Transverse colon (tissue), 4 donors: ENCODE measurements at regions not wholly inside any gene's neighbourhood (a gene's known extent, or its start where the extent isn't known, plus 50 kb on each side); places are given as distances from the start of the nearest gene placed in this dataset.
"Not testable (repeated sequence)": the region's sequence is repeated elsewhere in the genome, so short reads cannot be mapped to it uniquely, and the experiment has no call there.

Experiments
- DNase-seq: peaks from one replicate; pipeline ENCODE4 v3.0.0-alpha.2; 2019
- H3K27ac ChIP-seq, 4 donors: fragments of 200-600 bp; sonication (generic); 2 replicates each; pipeline ENCODE4 v1.5.1; 2016 to 2018; ENCODE audit warnings: inconsistent platforms in 4 of 4
- H3K27me3 ChIP-seq: fragments of 200-600 bp; sonication (generic); 2 replicates; pipeline ENCODE4 v1.5.1; 2017; ENCODE audit warnings: inconsistent platforms
- H3K36me3 ChIP-seq, 4 donors: fragments of 200-600 bp; sonication (generic); 2 replicates each; pipeline ENCODE4 v1.5.1; 2017 to 2019; ENCODE audit warnings: inconsistent platforms in 4 of 4
- H3K4me1 ChIP-seq, 4 donors: fragments of 200-600 bp; sonication (generic); 2 replicates each; pipeline ENCODE4 v1.5.1; 2017 to 2020; ENCODE audit warnings: inconsistent platforms in 4 of 4
- H3K4me3 ChIP-seq, 4 donors: fragments of 200-600 bp; sonication (generic); 1 replicate in 1 of 4; 2 replicates in 3 of 4; pipeline versions ENCODE4 v1.5.1 to v1.6.1; 2017 to 2019; ENCODE audit warnings: inconsistent platforms in 4 of 4
- H3K9me3 ChIP-seq, 2 donors: fragments of 200-600 bp; sonication (generic); 2 replicates each; pipeline ENCODE4 v1.5.1; 2017 to 2019; ENCODE audit warnings: inconsistent platforms in 2 of 2
- EP300 ChIP-seq: sonication (generic); formaldehyde crosslinking; IDR thresholded peaks from one replicate; pipeline ENCODE4 v1.6.1; 2017; ENCODE audit warnings: antibody characterized with exemption, low read depth
- POLR2A ChIP-seq: fragments of 450-650 bp; IDR thresholded peaks from one replicate; pipeline ENCODE4 v1.6.1; 2016; ENCODE audit warnings: antibody characterized with exemption, mild to moderate bottlenecking, moderate library complexity
- POLR2AphosphoS5 ChIP-seq, 3 donors: sonication (generic); formaldehyde crosslinking; IDR thresholded peaks; one replicate each; pipeline ENCODE4 v1.6.1; 2016; ENCODE audit warnings: antibody characterized with exemption in 3 of 3
- WGBS, 2 donors: methylation state at CpG; one replicate each; pipeline ENCODE4 v1.1.5; 2018; ENCODE audit warnings: low coverage in 1 of 2; 5-methylcytosine and 5-hydroxymethylcytosine counted together
- in situ Hi-C, 4 donors: fragments of 200-750 bp; cut with MboI; loops; one replicate each; pipeline versions ENCODE4 v1.15.0 to v1.15.1; 2017; ENCODE audit warnings: low sequenced_read_pairs in 3 of 4, low pct_ligation_motif_present in 1 of 4, low pct_unique_long_range_greater_than_20kb in 1 of 4
- intact Hi-C: fragments of 100-400 bp; cut with DNase I; formaldehyde crosslinking; loops from one replicate; pipeline ENCODE4 v1.15.1; 2023; ENCODE audit warnings: low total_unique reads
- TF ChIP-seq, protein P1 (sequence below), 5 experiments: fragments of 200-600 bp in 3 of 5; fragments of 450-650 bp in 2 of 5; sonication (generic) in 3 of 5; IDR thresholded peaks; 1 replicate in 2 of 5; 2 replicates in 3 of 5; pipeline ENCODE4 v1.5.1; 2016 to 2017; ENCODE audit warnings: antibody characterized with exemption in 5 of 5, inconsistent platforms in 3 of 5, mild to moderate bottlenecking in 2 of 5, moderate library complexity in 1 of 5

GRCh38 chr5:118577621-118578020 is 410.7 kb downstream of the DTWD2 start:
- no peaks in the 10 kb centered on the region for H3K4me1 ChIP-seq
- in situ Hi-C loops, result no loop called here
- no peak overlapping the region for H3K27ac ChIP-seq
- no peak for DNase-seq
- WGBS, 2 donors, result 62 to 89% methylated on average over 1 of the region's 1 CpG
- H3K36me3 ChIP-seq, result no peaks in the 10 kb centered on the region
- no peaks in the 10 kb centered on the region for H3K9me3 ChIP-seq
- TF ChIP-seq, protein P1, sequence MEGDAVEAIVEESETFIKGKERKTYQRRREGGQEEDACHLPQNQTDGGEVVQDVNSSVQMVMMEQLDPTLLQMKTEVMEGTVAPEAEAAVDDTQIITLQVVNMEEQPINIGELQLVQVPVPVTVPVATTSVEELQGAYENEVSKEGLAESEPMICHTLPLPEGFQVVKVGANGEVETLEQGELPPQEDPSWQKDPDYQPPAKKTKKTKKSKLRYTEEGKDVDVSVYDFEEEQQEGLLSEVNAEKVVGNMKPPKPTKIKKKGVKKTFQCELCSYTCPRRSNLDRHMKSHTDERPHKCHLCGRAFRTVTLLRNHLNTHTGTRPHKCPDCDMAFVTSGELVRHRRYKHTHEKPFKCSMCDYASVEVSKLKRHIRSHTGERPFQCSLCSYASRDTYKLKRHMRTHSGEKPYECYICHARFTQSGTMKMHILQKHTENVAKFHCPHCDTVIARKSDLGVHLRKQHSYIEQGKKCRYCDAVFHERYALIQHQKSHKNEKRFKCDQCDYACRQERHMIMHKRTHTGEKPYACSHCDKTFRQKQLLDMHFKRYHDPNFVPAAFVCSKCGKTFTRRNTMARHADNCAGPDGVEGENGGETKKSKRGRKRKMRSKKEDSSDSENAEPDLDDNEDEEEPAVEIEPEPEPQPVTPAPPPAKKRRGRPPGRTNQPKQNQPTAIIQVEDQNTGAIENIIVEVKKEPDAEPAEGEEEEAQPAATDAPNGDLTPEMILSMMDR (IDR thresholded peaks at IDR 0.05), result no peak
- TF ChIP-seq POLR2AphosphoS5 (IDR thresholded peaks at IDR 0.05) (no peak), EP300 (no peak), POLR2A (no peak)
- H3K27me3 ChIP-seq, result no peaks in the 10 kb centered on the region
- no peak overlapping the region for H3K4me3 ChIP-seq
- intact Hi-C loops, result no loop called here

DNA sequence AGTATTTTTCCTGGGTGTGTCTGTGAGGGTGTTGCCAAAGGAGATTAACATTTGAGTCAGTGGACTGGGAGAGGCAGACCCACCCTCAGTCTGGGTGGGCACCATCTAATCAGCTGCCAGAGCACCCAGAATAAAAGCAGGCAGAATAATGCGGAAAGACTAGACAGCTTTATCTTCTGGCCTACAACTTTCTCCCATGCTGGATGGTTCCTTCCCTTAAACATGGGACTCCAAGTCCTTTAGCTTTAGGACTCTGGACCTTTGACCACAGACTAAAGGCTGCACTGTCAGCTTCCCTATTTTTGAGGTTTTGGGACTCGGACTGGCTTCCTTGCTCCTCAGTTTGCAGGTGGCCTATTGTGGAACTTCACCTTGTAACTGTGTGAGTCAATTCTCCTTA is 418.1 kb downstream of the DTWD2 start:
- DNase-seq, in situ Hi-C loops, intact Hi-C loops, H3K27ac ChIP-seq, H3K4me1 ChIP-seq, H3K36me3 ChIP-seq, H3K9me3 ChIP-seq, H3K4me3 ChIP-seq, H3K27me3 ChIP-seq: not testable (repeated sequence)
- 87 to 88% methylated on average over 2 of the region's 2 CpGs for WGBS, 2 donors

DNA sequence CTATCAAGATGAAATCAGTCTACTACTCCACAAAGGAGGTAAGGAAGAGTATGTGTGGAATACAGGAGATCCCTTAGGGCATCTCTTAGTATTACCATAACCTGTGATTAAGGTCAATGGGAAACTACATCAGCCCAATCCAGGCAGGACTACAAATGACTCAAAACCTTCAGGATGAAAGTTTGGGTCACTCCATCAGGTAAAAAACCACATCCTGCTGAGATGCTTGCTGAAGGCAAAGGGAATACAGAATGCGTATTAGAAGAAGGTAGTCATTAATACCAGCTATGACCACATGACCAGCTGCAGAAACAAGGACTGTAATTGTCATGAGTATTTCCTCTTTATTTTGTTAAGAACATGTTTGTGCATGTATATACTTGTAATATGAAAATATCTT is 418.8 kb downstream of the DTWD2 start:
- 89 to 96% methylated on average over 1 of the region's 1 CpG for WGBS, 2 donors
- DNase-seq, H3K27ac ChIP-seq, in situ Hi-C loops, H3K4me3 ChIP-seq, H3K9me3 ChIP-seq, H3K27me3 ChIP-seq, H3K36me3 ChIP-seq, H3K4me1 ChIP-seq: not testable (repeated sequence)
- intact Hi-C loops, result loop anchor here (5.0 kb wide), 1 partner anchor 653 kb away; no protein-coding TSS in a partner anchor

DNA sequence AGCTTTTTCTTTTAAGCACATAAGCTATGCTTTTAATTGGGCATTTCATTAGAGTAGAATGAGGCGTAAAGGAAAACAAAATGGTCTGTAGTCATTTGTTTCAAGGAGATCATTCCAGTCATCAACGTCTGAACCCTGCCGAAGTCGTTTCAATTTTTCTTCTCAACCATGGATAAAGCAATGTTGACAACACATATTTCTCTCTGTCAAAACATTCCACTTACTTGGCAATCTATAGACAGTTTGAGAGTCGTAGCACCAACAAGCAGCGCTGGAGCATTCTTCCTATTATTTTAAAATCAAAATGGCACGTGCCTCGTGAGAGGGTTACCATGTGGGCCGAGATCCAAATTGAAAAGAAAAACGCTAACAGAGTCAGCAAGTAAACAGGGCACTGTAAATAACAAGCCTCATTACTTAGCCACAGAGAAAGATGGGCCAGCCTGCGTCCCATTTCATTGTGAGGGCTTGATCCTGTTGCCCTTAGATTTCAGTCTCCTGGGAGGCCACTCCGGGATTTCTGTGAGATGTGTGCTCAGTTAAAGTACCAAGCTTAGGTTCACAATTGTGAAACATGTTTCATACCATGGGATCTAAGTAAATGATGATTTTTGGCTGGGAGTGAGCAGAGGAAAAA is 422.9 kb downstream of the DTWD2 start:
- no peaks in the 10 kb centered on the region for H3K27me3 ChIP-seq
- in situ Hi-C loops, result no loop called here
- TF ChIP-seq POLR2A (no peak), POLR2AphosphoS5 (IDR thresholded peaks at IDR 0.05) (no peak), EP300 (no peak)
- TF ChIP-seq, protein P1 (IDR thresholded peaks at IDR 0.05), result no peak
- 82 to 83% methylated on average over 11 to 12 of the region's 12 CpGs for WGBS, 2 donors
- H3K36me3 ChIP-seq, result no peaks in the 10 kb centered on the region
- H3K9me3 ChIP-seq, result no peaks in the 10 kb centered on the region
- H3K27ac ChIP-seq, result no peak overlapping the region
- no peaks in the 10 kb centered on the region for H3K4me1 ChIP-seq
- H3K4me3 ChIP-seq, result no peak overlapping the region
- intact Hi-C loops, result loop anchor here (5.0 kb wide), 1 partner anchor 657 kb away; no protein-coding TSS in a partner anchor
- no peak for DNase-seq

DNA sequence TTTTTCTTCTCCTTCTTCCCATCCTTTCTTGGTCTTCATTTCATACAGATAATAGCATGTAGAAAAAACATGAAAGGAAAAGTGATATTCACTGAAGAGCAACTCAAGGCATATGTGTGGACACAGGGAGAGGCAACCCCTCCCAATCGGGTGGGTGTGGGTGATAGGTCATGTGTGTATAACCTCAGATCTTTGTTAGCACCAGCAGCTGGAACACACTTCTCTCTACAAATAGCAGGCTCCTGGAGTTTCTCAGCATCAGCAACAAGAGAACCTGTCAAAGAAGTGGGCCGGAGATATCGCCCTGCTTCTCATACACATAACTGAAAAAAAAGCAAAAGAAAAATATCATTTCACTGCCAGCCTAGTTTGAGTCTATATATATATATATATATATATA is 426.4 kb downstream of the DTWD2 start:
- in situ Hi-C loops (no loop called here), intact Hi-C loops (no loop called here)
- 43 to 76% methylated on average over 1 to 3 of the region's 3 CpGs for WGBS, 2 donors

More for the DNA sequence above, 426.4 kb downstream of the DTWD2 start:
- Histone ChIP-seq H3K36me3 (no peaks in the 10 kb centered on the region), H3K27me3 (no peaks in the 10 kb centered on the region), H3K4me3 (no peak overlapping the region), H3K27ac (no peak overlapping the region), H3K9me3 (no peaks in the 10 kb centered on the region), H3K4me1 (no peaks in the 10 kb centered on the region)
- TF ChIP-seq, protein P1 (IDR thresholded peaks at IDR 0.05), result no peak
- no peak for TF ChIP-seq POLR2A
- no peak for TF ChIP-seq EP300
- TF ChIP-seq POLR2AphosphoS5 (IDR thresholded peaks at IDR 0.05), result no peak
- DNase-seq, result no peak
